Nephron (organoid): ENCODE measurements at regions not wholly inside any gene's neighbourhood (a gene's known extent, or its start where the extent isn't known, plus 50 kb on each side); places are given as distances from the start of the nearest gene placed in this dataset.

Experiments used
- H3K27ac Mint-ChIP-seq, 3 experiments: 2 replicates each; pipeline ENCODE4 v1.8.0; 2020; ENCODE audit warnings: mixed read lengths in 3 of 3, mild to moderate bottlenecking in 2 of 3, moderate library complexity in 1 of 3
- H3K27me3 Mint-ChIP-seq: 2 replicates; pipeline ENCODE4 v1.8.0; 2021; ENCODE audit warnings: low read depth, mild to moderate bottlenecking, moderate library complexity, mixed read lengths
- H3K36me3 Mint-ChIP-seq: 2 replicates; pipeline ENCODE4 v1.8.0; 2020; ENCODE audit warnings: low read depth, mixed read lengths
- H3K4me1 Mint-ChIP-seq: 2 replicates; pipeline ENCODE4 v1.8.0; 2020; ENCODE audit warnings: mixed read lengths
- H3K4me3 Mint-ChIP-seq, 3 experiments: 2 replicates each; pipeline ENCODE4 v1.8.0; 2020; ENCODE audit warnings: mild to moderate bottlenecking in 3 of 3, mixed read lengths in 3 of 3, moderate library complexity in 2 of 3
- H3K9me3 Mint-ChIP-seq: 2 replicates; pipeline ENCODE4 v1.8.0; 2020; ENCODE audit warnings: mixed read lengths
- TF ChIP-seq, protein P1 (sequence below), 3 experiments: fragments of 200-600 bp; sonication (generic); IDR thresholded peaks; one replicate each; pipeline ENCODE4 v1.5.0; 2021; ENCODE audit warnings: antibody characterized with exemption in 3 of 3; ENCODE audit not compliant: unreplicated experiment in 3 of 3

DNA sequence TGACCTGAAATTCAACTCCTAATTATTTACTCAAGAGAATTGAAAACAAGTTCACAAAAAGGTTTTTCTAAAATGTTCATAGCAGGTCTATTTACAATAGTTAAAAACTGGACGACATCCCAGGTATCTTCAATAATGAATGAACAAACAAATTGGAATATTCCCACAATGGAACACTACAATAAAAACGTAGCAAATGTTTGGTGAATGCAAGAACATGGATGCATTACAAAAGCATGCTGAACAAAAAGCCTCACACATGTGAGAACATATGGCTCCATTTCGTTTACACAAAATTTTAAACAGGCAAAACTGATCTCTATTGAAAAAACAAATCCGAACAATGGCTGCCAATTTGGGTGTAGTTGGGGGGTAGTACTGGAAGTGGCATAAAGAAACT, 669.9 kb downstream of the MTRR start:
- H3K9me3 Mint-ChIP-seq: no peaks in the 10 kb centered on the region
- TF ChIP-seq, protein P1, sequence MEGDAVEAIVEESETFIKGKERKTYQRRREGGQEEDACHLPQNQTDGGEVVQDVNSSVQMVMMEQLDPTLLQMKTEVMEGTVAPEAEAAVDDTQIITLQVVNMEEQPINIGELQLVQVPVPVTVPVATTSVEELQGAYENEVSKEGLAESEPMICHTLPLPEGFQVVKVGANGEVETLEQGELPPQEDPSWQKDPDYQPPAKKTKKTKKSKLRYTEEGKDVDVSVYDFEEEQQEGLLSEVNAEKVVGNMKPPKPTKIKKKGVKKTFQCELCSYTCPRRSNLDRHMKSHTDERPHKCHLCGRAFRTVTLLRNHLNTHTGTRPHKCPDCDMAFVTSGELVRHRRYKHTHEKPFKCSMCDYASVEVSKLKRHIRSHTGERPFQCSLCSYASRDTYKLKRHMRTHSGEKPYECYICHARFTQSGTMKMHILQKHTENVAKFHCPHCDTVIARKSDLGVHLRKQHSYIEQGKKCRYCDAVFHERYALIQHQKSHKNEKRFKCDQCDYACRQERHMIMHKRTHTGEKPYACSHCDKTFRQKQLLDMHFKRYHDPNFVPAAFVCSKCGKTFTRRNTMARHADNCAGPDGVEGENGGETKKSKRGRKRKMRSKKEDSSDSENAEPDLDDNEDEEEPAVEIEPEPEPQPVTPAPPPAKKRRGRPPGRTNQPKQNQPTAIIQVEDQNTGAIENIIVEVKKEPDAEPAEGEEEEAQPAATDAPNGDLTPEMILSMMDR (IDR thresholded peaks at IDR 0.05; ENCODE audit: unreplicated experiment in 3 of 3): no peak
- no peaks in the 10 kb centered on the region for H3K36me3 Mint-ChIP-seq
- H3K27me3 Mint-ChIP-seq: no peaks in the 10 kb centered on the region
- H3K27ac Mint-ChIP-seq: no peak overlapping the region
- H3K4me1 Mint-ChIP-seq: no peaks in the 10 kb centered on the region
- H3K4me3 Mint-ChIP-seq: no peak overlapping the region

DNA sequence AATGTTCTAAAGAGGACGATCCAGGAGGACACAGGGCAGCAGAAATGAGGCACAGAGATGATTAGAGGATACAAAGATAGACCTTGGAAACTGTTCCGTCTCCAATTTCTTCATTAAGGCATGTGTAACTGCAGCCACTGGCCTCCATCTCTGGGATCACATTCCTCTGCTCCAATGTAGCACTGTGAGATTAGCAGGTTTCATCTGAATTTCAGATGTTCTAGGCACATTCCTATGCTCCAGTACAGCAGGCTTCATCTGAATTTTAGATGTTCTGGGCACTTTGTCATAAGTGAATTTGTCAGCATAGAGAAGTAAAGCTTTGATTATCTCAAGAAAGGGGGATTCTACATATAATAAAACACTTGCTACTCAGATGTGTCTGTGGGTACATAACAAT, 671.4 kb downstream of the MTRR start:
- no peaks in the 10 kb centered on the region for H3K4me1 Mint-ChIP-seq
- no peak overlapping the region for H3K27ac Mint-ChIP-seq
- H3K4me3 Mint-ChIP-seq: no peak overlapping the region
- H3K9me3 Mint-ChIP-seq: no peaks in the 10 kb centered on the region
- TF ChIP-seq, protein P1 (IDR thresholded peaks at IDR 0.05; ENCODE audit: unreplicated experiment in 3 of 3): no peak
- H3K36me3 Mint-ChIP-seq: no peaks in the 10 kb centered on the region
- no peaks in the 10 kb centered on the region for H3K27me3 Mint-ChIP-seq

DNA sequence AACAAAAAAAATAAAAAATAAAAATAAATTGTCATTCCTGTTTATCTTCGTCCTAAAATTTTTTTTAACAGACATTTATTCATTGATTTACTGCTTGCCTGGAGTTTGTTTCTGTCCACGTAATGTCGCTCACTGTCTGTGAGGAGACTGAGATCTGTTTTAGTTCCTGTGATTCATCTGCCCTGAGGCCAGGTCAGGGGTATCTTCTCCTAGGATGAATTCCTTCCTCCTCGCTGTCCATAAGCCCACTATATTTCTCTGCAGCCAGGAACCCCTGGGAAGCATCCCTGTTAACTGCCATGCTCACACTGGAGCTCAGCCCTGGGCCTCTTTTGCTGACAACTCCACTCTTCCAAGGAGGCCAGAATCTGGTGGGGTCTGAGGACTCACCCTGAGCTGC, 682.0 kb downstream of the MTRR start:
- Mint-ChIP-seq H3K4me3 (no peak overlapping the region), H3K27ac (no peak overlapping the region), H3K4me1 (no peaks in the 10 kb centered on the region), H3K36me3 (no peaks in the 10 kb centered on the region), H3K9me3 (peaks cover 19% of the 10 kb centered on the region), H3K27me3 (no peaks in the 10 kb centered on the region)
- TF ChIP-seq, protein P1 (IDR thresholded peaks at IDR 0.05; ENCODE audit: unreplicated experiment in 3 of 3): no peak

DNA sequence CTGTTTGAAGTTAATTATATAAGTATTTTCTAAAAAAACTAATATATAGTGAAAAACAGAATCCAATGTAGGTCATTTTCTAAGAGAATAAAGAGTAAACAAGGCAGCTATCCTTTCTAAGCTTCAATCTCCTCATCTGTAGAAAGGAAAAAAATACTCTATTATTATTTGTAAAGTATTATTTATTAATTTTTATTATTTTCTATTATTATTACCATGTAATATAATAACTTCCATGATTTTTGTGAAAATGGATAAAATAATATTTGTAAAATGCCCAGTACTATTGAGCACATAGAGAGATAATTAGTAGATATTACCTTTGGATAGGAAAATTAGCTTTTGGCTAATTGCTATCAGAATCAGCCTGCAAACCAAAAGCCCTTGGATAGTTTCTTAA, 684.4 kb downstream of the MTRR start:
- peaks cover 22% of the 10 kb centered on the region for H3K9me3 Mint-ChIP-seq
- H3K27ac Mint-ChIP-seq: no peak overlapping the region
- no peaks in the 10 kb centered on the region for H3K4me1 Mint-ChIP-seq
- H3K36me3 Mint-ChIP-seq: no peaks in the 10 kb centered on the region
- H3K27me3 Mint-ChIP-seq: no peaks in the 10 kb centered on the region
- TF ChIP-seq, protein P1 (IDR thresholded peaks at IDR 0.05; ENCODE audit: unreplicated experiment in 3 of 3): no peak
- no peak overlapping the region for H3K4me3 Mint-ChIP-seq

GRCh38 chr5:8557728-8558127, 688.8 kb downstream of the MTRR start:
- Mint-ChIP-seq H3K27ac (no peak overlapping the region), H3K27me3 (no peaks in the 10 kb centered on the region), H3K9me3 (peaks cover 22% of the 10 kb centered on the region), H3K36me3 (no peaks in the 10 kb centered on the region), H3K4me1 (no peaks in the 10 kb centered on the region), H3K4me3 (no peak overlapping the region)
- TF ChIP-seq, protein P1 (IDR thresholded peaks at IDR 0.05; ENCODE audit: unreplicated experiment in 3 of 3): no peak

DNA sequence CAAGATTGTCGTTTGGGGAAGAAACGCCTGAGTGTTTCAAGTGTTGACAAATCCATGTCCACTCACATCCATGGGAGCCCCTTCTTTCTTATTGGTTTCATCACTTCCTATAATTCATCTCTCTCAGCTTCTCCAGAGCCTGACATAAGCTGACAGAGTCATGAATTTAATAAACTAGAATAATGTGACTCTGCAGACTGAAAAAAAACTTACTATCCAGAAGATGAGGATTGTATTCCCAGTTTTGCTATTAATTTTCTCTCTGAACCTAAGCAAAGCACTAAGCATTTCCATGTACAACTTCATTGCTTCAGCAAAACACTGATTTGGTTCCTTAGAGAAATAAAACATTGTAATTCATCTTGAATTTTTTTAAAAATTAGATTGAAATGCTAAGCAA, 691.8 kb downstream of the MTRR start:
- H3K4me1 Mint-ChIP-seq: no peaks in the 10 kb centered on the region
- H3K9me3 Mint-ChIP-seq: peaks cover 5% of the 10 kb centered on the region
- TF ChIP-seq, protein P1 (IDR thresholded peaks at IDR 0.05; ENCODE audit: unreplicated experiment in 3 of 3): no peak
- H3K27me3 Mint-ChIP-seq: no peaks in the 10 kb centered on the region
- H3K36me3 Mint-ChIP-seq: no peaks in the 10 kb centered on the region
- no peak overlapping the region for H3K4me3 Mint-ChIP-seq
- H3K27ac Mint-ChIP-seq: no peak overlapping the region
